ENCODE measurements at regions not wholly inside any gene's neighbourhood (a gene's known extent, or its start where the extent isn't known, plus 50 kb on each side); places are given as distances from the start of the nearest gene placed in this dataset.

- Histone ChIP-seq H3K9me3 (ENCODE audit: control insufficient read depth in 3 of 3, low read length in 3 of 3) (peaks cover 0 to 3% (median 2%) of the 10 kb centered on the region in 3 donors), H3K4me1 (ENCODE audit: control insufficient read depth in 3 of 3, insufficient read depth in 3 of 3, low read length in 3 of 3) (no peaks in the 10 kb centered on the region), H3K36me3 (ENCODE audit: control insufficient read depth in 3 of 3, insufficient read depth in 3 of 3, low read length in 3 of 3) (no peaks in the 10 kb centered on the region), H3K9ac (ENCODE audit: low read depth in 1 of 3, low read length in 3 of 3) (no peak overlapping the region), H3K27ac (ENCODE audit: low read depth, low read length) (no peak overlapping the region), H3K27me3 (ENCODE audit: control insufficient read depth in 3 of 3, insufficient read depth in 3 of 3, low read length in 3 of 3) (peaks cover 0 to 31% (median 4%) of the 10 kb centered on the region in 3 donors), H3K4me3 (ENCODE audit: low read length in 3 of 3) (no peak overlapping the region)
Measured at GRCh38 chr1:5758000-5758858, 234.0 kb downstream of the NPHP4 start.

- Histone ChIP-seq H3K4me3 (ENCODE audit: low read length in 3 of 3) (no peak overlapping the region), H3K27me3 (ENCODE audit: control insufficient read depth in 3 of 3, insufficient read depth in 3 of 3, low read length in 3 of 3) (peaks cover 0 to 34% (median 4%) of the 10 kb centered on the region in 3 donors), H3K27ac (ENCODE audit: low read depth, low read length) (no peak overlapping the region), H3K36me3 (ENCODE audit: control insufficient read depth in 3 of 3, insufficient read depth in 3 of 3, low read length in 3 of 3) (no peaks in the 10 kb centered on the region), H3K9ac (ENCODE audit: low read depth in 1 of 3, low read length in 3 of 3) (no peak overlapping the region), H3K4me1 (ENCODE audit: control insufficient read depth in 3 of 3, insufficient read depth in 3 of 3, low read length in 3 of 3) (no peaks in the 10 kb centered on the region), H3K9me3 (ENCODE audit: control insufficient read depth in 3 of 3, low read length in 3 of 3) (peaks cover 0 to 2% (median 0%) of the 10 kb centered on the region in 3 donors)
Measured at GRCh38 chr1:5757187-5757805, 234.9 kb downstream of the NPHP4 start.

GRCh38 chr1:5756434-5757186 lies 235.6 kb downstream of the NPHP4 start:
- H3K27me3 ChIP-seq (ENCODE audit: control insufficient read depth in 3 of 3, insufficient read depth in 3 of 3, low read length in 3 of 3) = peaks cover 0 to 35% (median 4%) of the 10 kb centered on the region in 3 donors

GRCh38 chr1:5755552-5756125 lies 236.6 kb downstream of the NPHP4 start:
- no peaks in the 10 kb centered on the region for H3K9me3 ChIP-seq (ENCODE audit: control insufficient read depth in 3 of 3, low read length in 3 of 3)
- H3K4me3 ChIP-seq (ENCODE audit: low read length in 3 of 3) = no peak overlapping the region
- H3K36me3 ChIP-seq (ENCODE audit: control insufficient read depth in 3 of 3, insufficient read depth in 3 of 3, low read length in 3 of 3) = no peaks in the 10 kb centered on the region
- no peak overlapping the region for H3K27ac ChIP-seq (ENCODE audit: low read depth, low read length)
- H3K4me1 ChIP-seq (ENCODE audit: control insufficient read depth in 3 of 3, insufficient read depth in 3 of 3, low read length in 3 of 3) = peaks cover 0 to 2% (median 0%) of the 10 kb centered on the region in 3 donors
- H3K27me3 ChIP-seq (ENCODE audit: control insufficient read depth in 3 of 3, insufficient read depth in 3 of 3, low read length in 3 of 3) = peaks cover 0 to 39% (median 5%) of the 10 kb centered on the region in 3 donors
- no peak overlapping the region for H3K9ac ChIP-seq (ENCODE audit: low read depth in 1 of 3, low read length in 3 of 3)

More at GRCh38 chr1:5756434-5757186, 235.6 kb downstream of the NPHP4 start:
- H3K9me3 ChIP-seq (ENCODE audit: control insufficient read depth in 3 of 3, low read length in 3 of 3) = no peaks in the 10 kb centered on the region
- no peak overlapping the region for H3K9ac ChIP-seq (ENCODE audit: low read depth in 1 of 3, low read length in 3 of 3)
- no peaks in the 10 kb centered on the region for H3K36me3 ChIP-seq (ENCODE audit: control insufficient read depth in 3 of 3, insufficient read depth in 3 of 3, low read length in 3 of 3)
- no peaks in the 10 kb centered on the region for H3K4me1 ChIP-seq (ENCODE audit: control insufficient read depth in 3 of 3, insufficient read depth in 3 of 3, low read length in 3 of 3)
- H3K27ac ChIP-seq (ENCODE audit: low read depth, low read length) = no peak overlapping the region
- no peak overlapping the region for H3K4me3 ChIP-seq (ENCODE audit: low read length in 3 of 3)

GRCh38 chr1:5754817-5755551 lies 237.2 kb downstream of the NPHP4 start:
- Histone ChIP-seq H3K4me1 (ENCODE audit: control insufficient read depth in 3 of 3, insufficient read depth in 3 of 3, low read length in 3 of 3) (peaks cover 0 to 2% (median 0%) of the 10 kb centered on the region in 3 donors), H3K9me3 (ENCODE audit: control insufficient read depth in 3 of 3, low read length in 3 of 3) (no peaks in the 10 kb centered on the region), H3K27me3 (ENCODE audit: control insufficient read depth in 3 of 3, insufficient read depth in 3 of 3, low read length in 3 of 3) (peaks cover 0 to 44% (median 12%) of the 10 kb centered on the region in 3 donors), H3K27ac (ENCODE audit: low read depth, low read length) (no peak overlapping the region), H3K9ac (ENCODE audit: low read depth in 1 of 3, low read length in 3 of 3) (no peak overlapping the region), H3K36me3 (ENCODE audit: control insufficient read depth in 3 of 3, insufficient read depth in 3 of 3, low read length in 3 of 3) (no peaks in the 10 kb centered on the region), H3K4me3 (ENCODE audit: low read length in 3 of 3) (no peak overlapping the region)

- Histone ChIP-seq H3K27me3 (ENCODE audit: control insufficient read depth in 3 of 3, insufficient read depth in 3 of 3, low read length in 3 of 3) (peaks cover 7 to 40% (median 16%) of the 10 kb centered on the region in 3 donors), H3K9me3 (ENCODE audit: control insufficient read depth in 3 of 3, low read length in 3 of 3) (no peaks in the 10 kb centered on the region)
Measured at GRCh38 chr1:5753549-5754421, 238.4 kb downstream of the NPHP4 start.

GRCh38 chr1:5752746-5753548 lies 239.3 kb downstream of the NPHP4 start:
- no peak overlapping the region for H3K27ac ChIP-seq (ENCODE audit: low read depth, low read length)
- peaks cover 0 to 2% (median 0%) of the 10 kb centered on the region in 3 donors for H3K4me1 ChIP-seq (ENCODE audit: control insufficient read depth in 3 of 3, insufficient read depth in 3 of 3, low read length in 3 of 3)
- no peak overlapping the region for H3K9ac ChIP-seq (ENCODE audit: low read depth in 1 of 3, low read length in 3 of 3)
- no peaks in the 10 kb centered on the region for H3K9me3 ChIP-seq (ENCODE audit: control insufficient read depth in 3 of 3, low read length in 3 of 3)
- no peaks in the 10 kb centered on the region for H3K36me3 ChIP-seq (ENCODE audit: control insufficient read depth in 3 of 3, insufficient read depth in 3 of 3, low read length in 3 of 3)
- peaks cover 7 to 45% (median 24%) of the 10 kb centered on the region in 3 donors for H3K27me3 ChIP-seq (ENCODE audit: control insufficient read depth in 3 of 3, insufficient read depth in 3 of 3, low read length in 3 of 3)
- no peak overlapping the region for H3K4me3 ChIP-seq (ENCODE audit: low read length in 3 of 3)

More at GRCh38 chr1:5753549-5754421, 238.4 kb downstream of the NPHP4 start:
- H3K9ac ChIP-seq (ENCODE audit: low read depth in 1 of 3, low read length in 3 of 3) = no peak overlapping the region
- H3K4me3 ChIP-seq (ENCODE audit: low read length in 3 of 3) = no peak overlapping the region
- no peak overlapping the region for H3K27ac ChIP-seq (ENCODE audit: low read depth, low read length)
- H3K36me3 ChIP-seq (ENCODE audit: control insufficient read depth in 3 of 3, insufficient read depth in 3 of 3, low read length in 3 of 3) = no peaks in the 10 kb centered on the region
- H3K4me1 ChIP-seq (ENCODE audit: control insufficient read depth in 3 of 3, insufficient read depth in 3 of 3, low read length in 3 of 3) = peaks cover 0 to 2% (median 0%) of the 10 kb centered on the region in 3 donors
